ENCODE measurements at regions not wholly inside any gene's neighbourhood (a gene's known extent, or its start where the extent isn't known, plus 50 kb on each side); places are given as distances from the start of the nearest gene placed in this dataset.

DNA sequence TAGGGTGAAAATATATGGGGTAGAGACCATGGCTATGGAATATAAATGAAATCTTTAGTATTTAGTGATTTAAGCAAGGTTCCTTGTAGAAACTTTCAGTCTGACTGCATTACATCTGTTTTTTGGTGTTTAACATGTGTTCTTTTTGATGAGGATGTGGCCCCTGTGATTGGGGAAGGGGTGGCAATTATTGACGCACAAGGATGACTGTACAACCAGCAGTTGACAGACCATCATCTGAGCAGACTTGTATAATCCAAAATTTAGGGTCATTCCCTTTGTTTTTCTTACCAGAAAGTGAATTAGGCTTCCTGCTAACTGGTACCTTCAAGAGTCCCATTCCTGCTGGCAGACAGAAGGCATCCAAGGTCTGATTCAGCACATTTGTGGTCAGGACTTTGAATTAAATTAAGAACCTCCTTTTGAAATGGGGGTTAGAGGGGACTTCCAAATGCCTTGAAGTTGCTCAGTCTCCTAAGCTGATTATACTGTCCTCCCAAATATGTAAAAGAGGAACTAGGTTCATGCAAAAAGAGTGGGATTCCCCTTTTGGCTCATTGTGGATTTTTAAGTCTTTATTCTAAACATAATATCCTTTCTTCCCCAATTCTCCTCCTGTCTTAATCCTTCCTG, 112.4 kb upstream of the CXCL13 start:
- TF ChIP-seq, protein P1, sequence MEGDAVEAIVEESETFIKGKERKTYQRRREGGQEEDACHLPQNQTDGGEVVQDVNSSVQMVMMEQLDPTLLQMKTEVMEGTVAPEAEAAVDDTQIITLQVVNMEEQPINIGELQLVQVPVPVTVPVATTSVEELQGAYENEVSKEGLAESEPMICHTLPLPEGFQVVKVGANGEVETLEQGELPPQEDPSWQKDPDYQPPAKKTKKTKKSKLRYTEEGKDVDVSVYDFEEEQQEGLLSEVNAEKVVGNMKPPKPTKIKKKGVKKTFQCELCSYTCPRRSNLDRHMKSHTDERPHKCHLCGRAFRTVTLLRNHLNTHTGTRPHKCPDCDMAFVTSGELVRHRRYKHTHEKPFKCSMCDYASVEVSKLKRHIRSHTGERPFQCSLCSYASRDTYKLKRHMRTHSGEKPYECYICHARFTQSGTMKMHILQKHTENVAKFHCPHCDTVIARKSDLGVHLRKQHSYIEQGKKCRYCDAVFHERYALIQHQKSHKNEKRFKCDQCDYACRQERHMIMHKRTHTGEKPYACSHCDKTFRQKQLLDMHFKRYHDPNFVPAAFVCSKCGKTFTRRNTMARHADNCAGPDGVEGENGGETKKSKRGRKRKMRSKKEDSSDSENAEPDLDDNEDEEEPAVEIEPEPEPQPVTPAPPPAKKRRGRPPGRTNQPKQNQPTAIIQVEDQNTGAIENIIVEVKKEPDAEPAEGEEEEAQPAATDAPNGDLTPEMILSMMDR (IDR thresholded peaks at IDR 0.05) = no peak
- TF ChIP-seq POLR2AphosphoS5 (IDR thresholded peaks at IDR 0.05; ENCODE audit: low read depth, low read length) = no peak
- no peak for TF ChIP-seq TCF7L2 (IDR thresholded peaks at IDR 0.05; ENCODE audit: low read depth, low read length)
- no peak for TF ChIP-seq SIN3A (IDR thresholded peaks at IDR 0.05; ENCODE audit: borderline replicate concordance, insufficient read depth, low read depth, low read length)
- TF ChIP-seq, protein P2, sequence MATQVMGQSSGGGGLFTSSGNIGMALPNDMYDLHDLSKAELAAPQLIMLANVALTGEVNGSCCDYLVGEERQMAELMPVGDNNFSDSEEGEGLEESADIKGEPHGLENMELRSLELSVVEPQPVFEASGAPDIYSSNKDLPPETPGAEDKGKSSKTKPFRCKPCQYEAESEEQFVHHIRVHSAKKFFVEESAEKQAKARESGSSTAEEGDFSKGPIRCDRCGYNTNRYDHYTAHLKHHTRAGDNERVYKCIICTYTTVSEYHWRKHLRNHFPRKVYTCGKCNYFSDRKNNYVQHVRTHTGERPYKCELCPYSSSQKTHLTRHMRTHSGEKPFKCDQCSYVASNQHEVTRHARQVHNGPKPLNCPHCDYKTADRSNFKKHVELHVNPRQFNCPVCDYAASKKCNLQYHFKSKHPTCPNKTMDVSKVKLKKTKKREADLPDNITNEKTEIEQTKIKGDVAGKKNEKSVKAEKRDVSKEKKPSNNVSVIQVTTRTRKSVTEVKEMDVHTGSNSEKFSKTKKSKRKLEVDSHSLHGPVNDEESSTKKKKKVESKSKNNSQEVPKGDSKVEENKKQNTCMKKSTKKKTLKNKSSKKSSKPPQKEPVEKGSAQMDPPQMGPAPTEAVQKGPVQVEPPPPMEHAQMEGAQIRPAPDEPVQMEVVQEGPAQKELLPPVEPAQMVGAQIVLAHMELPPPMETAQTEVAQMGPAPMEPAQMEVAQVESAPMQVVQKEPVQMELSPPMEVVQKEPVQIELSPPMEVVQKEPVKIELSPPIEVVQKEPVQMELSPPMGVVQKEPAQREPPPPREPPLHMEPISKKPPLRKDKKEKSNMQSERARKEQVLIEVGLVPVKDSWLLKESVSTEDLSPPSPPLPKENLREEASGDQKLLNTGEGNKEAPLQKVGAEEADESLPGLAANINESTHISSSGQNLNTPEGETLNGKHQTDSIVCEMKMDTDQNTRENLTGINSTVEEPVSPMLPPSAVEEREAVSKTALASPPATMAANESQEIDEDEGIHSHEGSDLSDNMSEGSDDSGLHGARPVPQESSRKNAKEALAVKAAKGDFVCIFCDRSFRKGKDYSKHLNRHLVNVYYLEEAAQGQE (IDR thresholded peaks at IDR 0.05; ENCODE audit: insufficient read depth in 1 of 2, low read depth in 2 of 2, low read length in 1 of 2) = no peak

All from Panc1 (cell line).